GM21717 (cell line): ENCODE measurements at regions not wholly inside any gene's neighbourhood (a gene's known extent, or its start where the extent isn't known, plus 50 kb on each side); places are given as distances from the start of the nearest gene placed in this dataset.

Source experiments
- ATAC-seq: cut with Tn5 transposase; IDR thresholded peaks from one replicate; pipeline ENCODE4 v1.9.1; 2021; ENCODE audit warnings: mild to moderate bottlenecking, moderate library complexity; ENCODE audit not compliant: unreplicated experiment

GRCh38 chr2:11988691-11989353, 242.4 kb downstream of the LPIN1 start:
- no peak for ATAC-seq

DNA sequence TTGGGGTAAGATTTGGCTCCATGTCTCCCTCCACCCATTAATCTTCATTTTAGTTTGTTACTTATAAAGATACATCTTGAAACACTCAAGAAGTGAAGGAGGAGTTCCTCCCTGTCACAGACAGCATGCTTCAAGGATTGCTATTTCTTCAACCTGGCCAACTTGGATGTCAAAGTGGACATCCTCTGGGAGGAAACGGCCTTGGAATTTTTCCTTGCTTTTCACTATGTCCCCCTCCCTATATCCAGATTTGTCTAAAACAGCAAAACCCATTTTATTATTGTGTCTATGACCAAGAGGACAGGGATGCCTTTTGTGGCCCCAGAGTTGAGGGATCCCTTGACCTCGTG, 242.9 kb downstream of the LPIN1 start:
- no peak for ATAC-seq

DNA sequence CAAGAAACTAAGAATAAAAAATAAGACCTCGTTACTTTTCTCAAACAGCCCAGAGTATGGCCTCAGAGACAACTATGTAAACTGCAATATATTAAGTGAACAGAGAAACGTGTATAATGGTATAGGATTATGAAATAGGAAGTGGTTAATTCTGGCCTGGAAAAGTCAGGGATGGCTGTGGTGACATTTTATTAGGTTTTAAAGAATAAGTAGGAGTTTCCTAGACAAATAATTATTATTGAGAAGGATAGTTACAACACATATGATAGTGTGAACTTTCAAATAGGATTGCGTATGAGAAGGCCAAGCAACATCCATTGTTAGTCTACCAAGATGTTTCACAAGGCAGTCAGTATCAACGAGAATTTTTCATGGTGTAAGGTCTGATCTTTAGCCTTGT, 244.1 kb downstream of the LPIN1 start:
- ATAC-seq = no peak

- ATAC-seq = no peak
Observed at GRCh38 chr2:11993749-11994148, 247.3 kb downstream of the LPIN1 start.

- ATAC-seq = no peak
Observed at GRCh38 chr2:11995456-11995855, 249.0 kb downstream of the LPIN1 start.

DNA sequence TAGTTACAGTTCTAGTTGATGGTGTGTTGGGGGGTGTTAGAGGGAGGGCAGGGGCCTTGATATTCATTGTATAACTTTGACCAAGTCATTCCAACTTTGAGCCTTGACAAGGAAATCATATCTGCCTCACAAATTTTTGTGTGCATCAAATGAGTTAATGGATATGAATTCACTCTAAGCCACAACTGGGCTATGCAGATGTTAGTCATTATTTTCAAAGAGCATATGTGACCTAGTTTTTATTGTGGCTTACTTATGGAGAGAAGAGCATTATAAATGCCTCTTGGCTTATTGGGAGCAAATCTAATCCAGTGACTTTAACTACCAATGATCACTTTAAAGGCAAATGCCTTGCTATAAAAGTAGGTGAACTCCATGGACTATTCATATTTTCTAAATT, 250.2 kb downstream of the LPIN1 start:
- no peak for ATAC-seq

GRCh38 chr2:11997142-11997541, 250.7 kb downstream of the LPIN1 start:
- no peak for ATAC-seq

GRCh38 chr2:11998218-11998617, 251.8 kb downstream of the LPIN1 start:
- peak; percentile 77 for ATAC-seq

GRCh38 chr2:11998626-11999378, 252.4 kb downstream of the LPIN1 start:
- ATAC-seq = no peak

DNA sequence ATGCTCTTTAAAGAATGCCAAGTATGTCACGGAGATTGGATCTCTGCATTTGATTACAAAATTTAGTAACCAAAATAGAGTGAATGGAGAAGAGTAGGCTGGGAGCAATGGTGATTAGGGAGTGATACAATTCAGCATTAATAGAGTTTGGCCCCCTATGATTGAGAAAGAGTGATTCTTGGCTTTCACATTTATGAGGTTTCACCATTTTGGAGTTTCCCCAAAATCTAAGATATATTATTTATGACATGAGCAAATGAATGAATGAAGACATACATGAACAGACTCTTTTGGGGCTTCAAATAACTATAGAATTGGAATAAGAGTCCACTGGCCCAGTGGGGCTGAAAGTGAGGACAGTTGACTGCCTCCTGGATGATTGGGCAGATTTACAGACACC, 255.2 kb downstream of the LPIN1 start:
- no peak for ATAC-seq

DNA sequence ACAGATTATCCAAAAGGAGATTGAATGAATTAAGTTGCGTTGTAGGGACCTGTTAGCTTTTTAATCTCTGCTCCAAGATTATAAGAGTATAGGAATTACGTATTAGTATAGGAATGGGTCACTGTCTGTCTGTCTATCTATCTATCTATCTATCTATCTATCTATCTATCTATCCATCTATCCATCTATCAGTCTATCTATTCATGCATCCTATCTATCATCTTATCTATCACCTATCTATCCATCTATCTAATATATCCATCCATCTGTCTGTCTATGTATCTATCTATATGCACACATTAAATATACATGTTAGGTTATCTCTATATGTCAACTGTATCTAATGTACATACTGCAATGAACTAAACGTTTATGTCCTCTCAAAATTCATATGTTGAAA, 255.8 kb downstream of the LPIN1 start:
- no peak for ATAC-seq

GRCh38 chr2:12004713-12005112, 258.3 kb downstream of the LPIN1 start:
- no peak for ATAC-seq

DNA sequence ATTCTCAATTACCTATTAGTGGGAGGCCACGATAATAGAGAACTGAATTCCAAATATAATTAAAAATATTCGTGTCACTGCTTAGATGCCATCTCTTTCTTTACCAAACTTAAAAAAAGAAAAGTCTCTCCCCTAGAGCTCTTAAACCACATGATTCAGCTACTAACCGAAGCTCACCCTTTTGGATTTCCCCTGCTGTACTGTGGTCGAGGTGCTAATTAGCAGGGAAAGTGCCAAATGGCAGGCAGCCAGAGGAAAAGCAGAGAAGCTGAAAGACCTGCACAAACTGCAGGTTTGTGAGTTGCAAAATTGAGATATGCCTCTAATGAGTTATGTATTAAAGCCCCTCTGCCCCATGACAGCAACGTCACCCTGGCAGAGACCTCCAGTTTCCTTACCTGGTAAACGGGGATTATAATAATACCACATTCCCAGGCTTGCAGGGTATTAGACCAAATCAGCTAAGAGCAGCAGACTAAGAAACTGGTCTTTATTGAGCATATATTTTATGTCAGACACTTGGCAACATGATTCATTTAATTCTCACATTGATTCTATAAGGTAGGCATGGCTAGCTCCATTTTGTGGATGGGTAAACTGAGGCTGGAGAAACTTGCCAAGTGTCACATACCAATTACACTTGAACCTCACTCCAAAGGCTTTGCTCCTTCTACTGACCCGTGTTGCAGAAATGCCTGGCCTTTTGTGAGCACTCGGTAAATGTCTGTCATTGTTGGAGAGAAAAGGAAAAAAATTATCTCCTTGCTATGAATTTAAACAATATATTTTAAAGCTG, 259.7 kb downstream of the LPIN1 start:
- peak; percentile 81 for ATAC-seq

DNA sequence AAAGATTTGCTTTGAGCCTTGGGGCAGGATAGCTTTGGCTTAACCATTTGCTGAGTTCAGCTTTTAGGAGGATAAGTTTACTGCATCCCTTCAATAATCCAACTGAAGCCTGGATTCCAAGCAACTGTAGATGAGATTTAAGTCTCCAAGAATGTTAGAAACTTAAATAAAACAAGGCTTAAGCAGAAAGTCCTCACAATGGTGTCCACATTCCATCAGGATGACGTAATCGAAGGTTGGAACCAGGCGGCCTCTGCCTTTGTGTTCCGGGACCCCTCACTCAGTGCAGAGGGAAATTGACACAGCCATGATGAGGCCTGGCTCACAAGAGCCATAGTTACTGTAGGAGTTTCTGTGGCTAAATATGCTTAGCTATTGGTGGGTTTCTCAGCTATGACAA, 260.4 kb downstream of the LPIN1 start:
- no peak for ATAC-seq

GRCh38 chr2:12007282-12007681, 260.9 kb downstream of the LPIN1 start:
- ATAC-seq = no peak

GRCh38 chr2:12008425-12009061, 262.1 kb downstream of the LPIN1 start:
- peak; percentile 73 for ATAC-seq

DNA sequence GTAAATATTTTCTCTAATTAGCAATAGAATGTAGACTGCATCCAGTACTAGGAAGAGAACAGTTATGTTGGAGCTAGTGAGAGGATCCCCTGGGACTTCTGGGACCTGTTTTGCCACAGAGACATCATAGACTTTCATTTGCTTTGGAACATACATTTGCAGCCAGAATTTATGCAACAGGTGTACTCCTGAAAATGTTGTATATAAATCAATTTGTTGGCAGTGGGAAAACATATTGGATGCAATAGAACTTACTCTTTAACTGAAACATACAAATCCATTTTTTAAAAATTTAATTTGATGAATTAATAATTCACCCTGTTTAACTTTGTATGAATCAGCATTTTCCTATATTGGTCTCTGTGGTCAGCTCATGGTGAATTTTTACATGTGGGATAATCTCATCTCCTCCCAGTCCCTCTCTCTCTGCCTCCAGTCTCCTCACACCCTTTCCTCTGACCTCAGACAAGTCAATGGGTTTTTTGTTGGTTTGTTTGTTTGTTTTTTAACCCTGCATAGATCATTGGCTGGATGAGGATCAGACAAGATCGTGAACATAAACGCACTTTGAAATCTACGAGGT, 263.0 kb downstream of the LPIN1 start:
- no peak for ATAC-seq

- ATAC-seq = no peak
Observed at GRCh38 chr2:12010059-12010458, 263.6 kb downstream of the LPIN1 start.

GRCh38 chr2:12010779-12011178, 264.3 kb downstream of the LPIN1 start:
- no peak for ATAC-seq

- ATAC-seq = no peak
Observed at GRCh38 chr2:12014088-12014960, 267.9 kb downstream of the LPIN1 start.
